Mesendoderm (in vitro differentiated cells): ENCODE measurements at regions not wholly inside any gene's neighbourhood (a gene's known extent, or its start where the extent isn't known, plus 50 kb on each side); places are given as distances from the start of the nearest gene placed in this dataset.
"Not testable (repeated sequence)": the region's sequence is repeated elsewhere in the genome, so short reads cannot be mapped to it uniquely, and the experiment has no call there.

ENCODE experiments used
- DNase-seq: peaks from one replicate; pipeline ENCODE4 v3.0.0; 2013
- H2AK5ac ChIP-seq: 2 replicates; pipeline ENCODE4 v1.6.1; 2013; ENCODE audit warnings: low read length, inconsistent platforms
- H2BK120ac ChIP-seq: 2 replicates; pipeline ENCODE4 v1.6.1; 2013; ENCODE audit warnings: low read depth, mild to moderate bottlenecking, low read length, moderate library complexity, mixed read lengths
- H2BK15ac ChIP-seq: replicated peaks from 2 replicates; pipeline ENCODE4 v1.6.1; 2013; ENCODE audit warnings: low read depth, mild to moderate bottlenecking, moderate library complexity
- H2BK5ac ChIP-seq: 2 replicates; pipeline ENCODE4 v1.6.1; 2013; ENCODE audit warnings: low read length, inconsistent platforms
- H3K18ac ChIP-seq: 2 replicates; pipeline ENCODE4 v1.6.1; 2013; ENCODE audit warnings: mild to moderate bottlenecking, low read length, mixed read lengths
- H3K23ac ChIP-seq: one replicate; pipeline ENCODE4 v1.6.1; 2013; ENCODE audit warnings: low read length
- H3K27ac ChIP-seq: 2 replicates; pipeline ENCODE4 v1.5.1; 2013; ENCODE audit warnings: low read depth, mild to moderate bottlenecking, inconsistent platforms, low read length, moderate library complexity
- H3K27me3 ChIP-seq: 2 replicates; pipeline ENCODE4 v1.6.1; 2013; ENCODE audit warnings: low read length, control low read depth, mild to moderate bottlenecking, inconsistent platforms; ENCODE audit not compliant: insufficient read depth, poor library complexity
- H3K36me3 ChIP-seq: 2 replicates; pipeline ENCODE4 v1.6.1; 2013; ENCODE audit warnings: low read length, inconsistent platforms; ENCODE audit not compliant: control insufficient read depth, insufficient read depth
- H3K4ac ChIP-seq: one replicate; pipeline ENCODE4 v1.6.1; 2013; ENCODE audit warnings: low read depth, mild to moderate bottlenecking, low read length, moderate library complexity
- H3K4me1 ChIP-seq: 2 replicates; pipeline ENCODE4 v1.6.1; 2013; ENCODE audit warnings: low read depth, low read length, inconsistent platforms; ENCODE audit not compliant: control insufficient read depth
- H3K4me2 ChIP-seq: 2 replicates; pipeline ENCODE4 v1.6.1; 2013; ENCODE audit warnings: low read length
- H3K4me3 ChIP-seq: 2 replicates; pipeline ENCODE4 v1.5.1; 2013; ENCODE audit warnings: mild to moderate bottlenecking, low read length
- H3K56ac ChIP-seq: one replicate; pipeline ENCODE4 v1.6.1; 2013; ENCODE audit warnings: low read length
- H3K79me1 ChIP-seq: 2 replicates; pipeline ENCODE4 v1.6.1; 2013; ENCODE audit warnings: low read length, inconsistent platforms
- H3K79me2 ChIP-seq: 2 replicates; pipeline ENCODE4 v1.6.1; 2013; ENCODE audit warnings: mild to moderate bottlenecking, low read length; ENCODE audit not compliant: control insufficient read depth, insufficient read depth
- H3K9ac ChIP-seq: 2 replicates; pipeline ENCODE4 v1.6.1; 2013; ENCODE audit warnings: low read length, inconsistent platforms
- H4K5ac ChIP-seq: one replicate; pipeline ENCODE4 v1.6.1; 2013; ENCODE audit warnings: low read length
- H4K8ac ChIP-seq: one replicate; pipeline ENCODE4 v1.6.1; 2013; ENCODE audit warnings: low read depth, mild to moderate bottlenecking, control low read depth, low read length, moderate library complexity
- WGBS: extraction: QIAGEN DNeasy Blood & Tissue Kit; methylation state at CpG from one replicate; pipeline ENCODE4 v1.1.7; 2013; ENCODE audit warnings: low lambda C conversion rate, missing lambda C conversion rate; ENCODE audit not compliant: insufficient coverage; ENCODE audit errors: extremely low coverage; 5-methylcytosine and 5-hydroxymethylcytosine counted together

GRCh38 chr4:138485498-138485897, 243.3 kb upstream of the SLC7A11 start:
- Histone ChIP-seq H3K56ac (no peak overlapping the region), H3K27me3 (no peaks in the 10 kb centered on the region), H3K4me1 (no peaks in the 10 kb centered on the region), H3K4me3 (no peak overlapping the region), H3K18ac (no peak overlapping the region), H3K4ac (no peak overlapping the region), H2AK5ac (no peak overlapping the region), H4K5ac (no peak overlapping the region), H3K79me1 (no peaks in the 10 kb centered on the region), H2BK15ac (no peak overlapping the region), H3K23ac (no peak overlapping the region), H3K36me3 (no peaks in the 10 kb centered on the region), H3K79me2 (no peaks in the 10 kb centered on the region), H4K8ac (no peak overlapping the region), H2BK5ac (no peak overlapping the region), H3K4me2 (no peak overlapping the region), H3K27ac (no peak overlapping the region), H3K9ac (no peak overlapping the region), H2BK120ac (no peak overlapping the region)
- no peak for DNase-seq
- no CpG with 5 or more reads among the region's 3 CpGs for WGBS

- no peaks in the 10 kb centered on the region for H3K36me3 ChIP-seq
- H3K18ac ChIP-seq: no peak overlapping the region
- no peak overlapping the region for H2AK5ac ChIP-seq
- DNase-seq: no peak
- no CpG with 5 or more reads among the region's 1 CpG for WGBS
- H3K27ac ChIP-seq: no peak overlapping the region
- H3K79me1 ChIP-seq: no peaks in the 10 kb centered on the region
- no peak overlapping the region for H3K23ac ChIP-seq
- no peak overlapping the region for H2BK5ac ChIP-seq
- no peak overlapping the region for H3K4me2 ChIP-seq
- no peak overlapping the region for H3K56ac ChIP-seq
- H3K4me1 ChIP-seq: no peaks in the 10 kb centered on the region
- H3K4ac ChIP-seq: no peak overlapping the region
- H4K5ac ChIP-seq: no peak overlapping the region
- H2BK15ac ChIP-seq: no peak overlapping the region
- no peak overlapping the region for H4K8ac ChIP-seq
- H3K27me3 ChIP-seq: no peaks in the 10 kb centered on the region
- no peaks in the 10 kb centered on the region for H3K79me2 ChIP-seq
- no peak overlapping the region for H3K4me3 ChIP-seq
- H3K9ac ChIP-seq: no peak overlapping the region
- no peak overlapping the region for H2BK120ac ChIP-seq
These were observed 233.0 kb upstream of the SLC7A11 start for GRCh38 chr4:138475116-138475515.

- H3K4ac ChIP-seq: no peak overlapping the region
- WGBS: no CpG with 5 or more reads among the region's 4 CpGs
- H3K27ac ChIP-seq: no peak overlapping the region
- H4K5ac ChIP-seq: no peak overlapping the region
- no peaks in the 10 kb centered on the region for H3K36me3 ChIP-seq
- no peak overlapping the region for H3K18ac ChIP-seq
- no peak overlapping the region for H3K4me3 ChIP-seq
- H2BK15ac ChIP-seq: no peak overlapping the region
- no peak overlapping the region for H2BK5ac ChIP-seq
- H2AK5ac ChIP-seq: no peak overlapping the region
- H3K4me2 ChIP-seq: no peak overlapping the region
- no peaks in the 10 kb centered on the region for H3K27me3 ChIP-seq
- DNase-seq: no peak
- no peak overlapping the region for H2BK120ac ChIP-seq
- H3K4me1 ChIP-seq: no peaks in the 10 kb centered on the region
- H3K79me1 ChIP-seq: no peaks in the 10 kb centered on the region
- H4K8ac ChIP-seq: no peak overlapping the region
- no peaks in the 10 kb centered on the region for H3K79me2 ChIP-seq
- H3K56ac ChIP-seq: no peak overlapping the region
- H3K23ac ChIP-seq: no peak overlapping the region
- H3K9ac ChIP-seq: no peak overlapping the region
These were observed 231.2 kb upstream of the SLC7A11 start for GRCh38 chr4:138473339-138473738.

GRCh38 chr4:138460477-138461414, 218.6 kb upstream of the SLC7A11 start:
- no peak for DNase-seq
- Histone ChIP-seq H3K9ac (no peak overlapping the region), H3K18ac (no peak overlapping the region), H3K4me1 (no peaks in the 10 kb centered on the region), H2AK5ac (no peak overlapping the region), H3K4me3 (no peak overlapping the region), H3K79me2 (no peaks in the 10 kb centered on the region), H3K23ac (no peak overlapping the region), H3K36me3 (no peaks in the 10 kb centered on the region), H2BK5ac (no peak overlapping the region), H3K27ac (no peak overlapping the region), H2BK120ac (no peak overlapping the region), H4K8ac (no peak overlapping the region), H2BK15ac (no peak overlapping the region), H3K4ac (no peak overlapping the region), H3K79me1 (no peaks in the 10 kb centered on the region), H4K5ac (no peak overlapping the region), H3K4me2 (no peak overlapping the region), H3K56ac (no peak overlapping the region), H3K27me3 (no peaks in the 10 kb centered on the region)
- no CpG with 5 or more reads among the region's 6 CpGs for WGBS

GRCh38 chr4:138458751-138459150, 216.6 kb upstream of the SLC7A11 start:
- H3K36me3 ChIP-seq: no peaks in the 10 kb centered on the region
- H3K4me1 ChIP-seq: no peaks in the 10 kb centered on the region
- H3K27ac ChIP-seq: no peak overlapping the region
- H4K5ac ChIP-seq: no peak overlapping the region
- H3K79me1 ChIP-seq: no peaks in the 10 kb centered on the region
- H4K8ac ChIP-seq: no peak overlapping the region
- H3K4me2 ChIP-seq: no peak overlapping the region
- H3K4ac ChIP-seq: no peak overlapping the region
- no peak overlapping the region for H2BK15ac ChIP-seq
- H3K23ac ChIP-seq: no peak overlapping the region
- no peak overlapping the region for H3K56ac ChIP-seq
- no CpG with 5 or more reads among the region's 3 CpGs for WGBS
- no peak for DNase-seq
- no peak overlapping the region for H2BK120ac ChIP-seq
- H3K18ac ChIP-seq: no peak overlapping the region
- no peak overlapping the region for H2AK5ac ChIP-seq
- H3K9ac ChIP-seq: no peak overlapping the region
- H3K79me2 ChIP-seq: no peaks in the 10 kb centered on the region
- H3K4me3 ChIP-seq: no peak overlapping the region
- no peak overlapping the region for H2BK5ac ChIP-seq
- H3K27me3 ChIP-seq: no peaks in the 10 kb centered on the region

- not testable (repeated sequence) for H3K9ac ChIP-seq, H3K4ac ChIP-seq, H3K23ac ChIP-seq, H3K18ac ChIP-seq, H2AK5ac ChIP-seq, H3K36me3 ChIP-seq, H2BK5ac ChIP-seq, H2BK120ac ChIP-seq, H4K5ac ChIP-seq, H3K56ac ChIP-seq, H3K27ac ChIP-seq, H3K79me2 ChIP-seq, DNase-seq, H3K4me3 ChIP-seq, H3K79me1 ChIP-seq, H2BK15ac ChIP-seq, H3K4me1 ChIP-seq, H4K8ac ChIP-seq, H3K27me3 ChIP-seq, H3K4me2 ChIP-seq
- no CpG with 5 or more reads among the region's 2 CpGs for WGBS
These were observed 214.2 kb upstream of the SLC7A11 start for GRCh38 chr4:138456349-138456748.
